Breast epithelium (tissue), 4 donors: ENCODE measurements at regions not wholly inside any gene's neighbourhood (a gene's known extent, or its start where the extent isn't known, plus 50 kb on each side); places are given as distances from the start of the nearest gene placed in this dataset.

Experiments used
- DNase-seq, 2 donors: peaks; one replicate each; pipeline ENCODE4 v3.0.0-alpha.2; 2019; ENCODE audit warnings: low spot score in 2 of 2
- H3K27ac ChIP-seq, 2 donors: fragments of 200-600 bp; sonication (generic) in 1 of 2; one replicate each; pipeline ENCODE4 v1.5.1; 2016 to 2019; ENCODE audit warnings: mild to moderate bottlenecking in 1 of 2
- H3K27me3 ChIP-seq, 2 donors: fragments of 200-600 bp; sonication (generic) in 1 of 2; one replicate each; pipeline versions ENCODE4 v1.5.1 to v1.6.0; 2017 to 2019; ENCODE audit warnings: control low read depth in 1 of 2, mild to moderate bottlenecking in 1 of 2
- H3K36me3 ChIP-seq: fragments of 200-600 bp; one replicate; pipeline ENCODE4 v1.5.1; 2019
- H3K4me1 ChIP-seq, 2 donors: fragments of 200-600 bp; sonication (generic); one replicate each; pipeline ENCODE4 v1.5.1; 2016 to 2019; ENCODE audit warnings: control low read depth in 1 of 2
- H3K4me3 ChIP-seq, 3 donors: fragments of 200-600 bp; sonication (generic); 1 replicate in 2 of 3; 2 replicates in 1 of 3; pipeline ENCODE4 v1.5.1; 2016 to 2019; ENCODE audit warnings: mild to moderate bottlenecking in 3 of 3, moderate library complexity in 2 of 3
- H3K9me3 ChIP-seq, 2 donors: fragments of 200-600 bp; sonication (generic) in 1 of 2; one replicate each; pipeline ENCODE4 v1.5.1; 2016 to 2019; ENCODE audit warnings: control low read depth in 1 of 2
- POLR2A ChIP-seq: fragments of 450-650 bp; IDR thresholded peaks from one replicate; pipeline ENCODE4 v1.6.1; 2016; ENCODE audit warnings: antibody characterized with exemption, mild to moderate bottlenecking, moderate library complexity
- POLR2AphosphoS5 ChIP-seq, 3 donors: sonication (generic); formaldehyde crosslinking; IDR thresholded peaks; one replicate each; pipeline ENCODE4 v1.6.1; 2017; ENCODE audit warnings: antibody characterized with exemption in 3 of 3
- intact Hi-C: fragments of 100-400 bp; cut with DNase I; formaldehyde crosslinking; loops from one replicate; pipeline ENCODE4 v1.15.1; 2023; ENCODE audit warnings: low total_unique reads
- TF ChIP-seq, protein P1 (sequence below), 3 donors: fragments of 450-650 bp; IDR thresholded peaks; one replicate each; pipeline ENCODE4 v1.5.1; 2016 to 2017; ENCODE audit warnings: antibody characterized with exemption in 3 of 3, mild to moderate bottlenecking in 3 of 3, moderate library complexity in 3 of 3

DNA sequence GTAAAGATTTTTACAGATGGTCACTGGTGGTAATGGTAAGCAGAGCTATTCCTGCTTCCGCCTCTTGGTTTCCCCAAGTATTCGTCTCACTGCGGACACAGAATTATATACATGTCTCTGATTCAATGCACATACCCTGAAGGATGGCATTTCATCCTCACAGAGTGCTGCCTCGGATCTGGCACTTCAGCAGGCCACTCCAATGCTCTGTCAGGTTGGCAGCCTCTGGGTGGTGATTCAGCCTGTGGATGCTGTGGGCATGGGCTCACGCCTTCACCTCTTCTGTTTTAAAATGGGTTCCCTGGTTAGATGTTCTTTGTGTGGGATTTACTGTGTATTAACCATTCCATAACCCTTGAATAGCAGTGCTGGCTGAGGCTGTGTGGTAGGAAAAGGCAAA, 182.6 kb upstream of the ZNF608 start:
- no peak for DNase-seq
- Histone ChIP-seq H3K36me3 (no peaks in the 10 kb centered on the region), H3K4me1 (no peaks in the 10 kb centered on the region), H3K27me3 (no peaks in the 10 kb centered on the region), H3K4me3 (no peak overlapping the region), H3K9me3 (no peaks in the 10 kb centered on the region), H3K27ac (no peak overlapping the region)
- intact Hi-C loops = loop anchor here (2.0 kb wide), 1 partner anchor 60 kb away; no protein-coding TSS in a partner anchor
- TF ChIP-seq, protein P1, sequence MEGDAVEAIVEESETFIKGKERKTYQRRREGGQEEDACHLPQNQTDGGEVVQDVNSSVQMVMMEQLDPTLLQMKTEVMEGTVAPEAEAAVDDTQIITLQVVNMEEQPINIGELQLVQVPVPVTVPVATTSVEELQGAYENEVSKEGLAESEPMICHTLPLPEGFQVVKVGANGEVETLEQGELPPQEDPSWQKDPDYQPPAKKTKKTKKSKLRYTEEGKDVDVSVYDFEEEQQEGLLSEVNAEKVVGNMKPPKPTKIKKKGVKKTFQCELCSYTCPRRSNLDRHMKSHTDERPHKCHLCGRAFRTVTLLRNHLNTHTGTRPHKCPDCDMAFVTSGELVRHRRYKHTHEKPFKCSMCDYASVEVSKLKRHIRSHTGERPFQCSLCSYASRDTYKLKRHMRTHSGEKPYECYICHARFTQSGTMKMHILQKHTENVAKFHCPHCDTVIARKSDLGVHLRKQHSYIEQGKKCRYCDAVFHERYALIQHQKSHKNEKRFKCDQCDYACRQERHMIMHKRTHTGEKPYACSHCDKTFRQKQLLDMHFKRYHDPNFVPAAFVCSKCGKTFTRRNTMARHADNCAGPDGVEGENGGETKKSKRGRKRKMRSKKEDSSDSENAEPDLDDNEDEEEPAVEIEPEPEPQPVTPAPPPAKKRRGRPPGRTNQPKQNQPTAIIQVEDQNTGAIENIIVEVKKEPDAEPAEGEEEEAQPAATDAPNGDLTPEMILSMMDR (IDR thresholded peaks at IDR 0.05) = no peak
- TF ChIP-seq POLR2A = no peak
- TF ChIP-seq POLR2AphosphoS5 (IDR thresholded peaks at IDR 0.05) = no peak

DNA sequence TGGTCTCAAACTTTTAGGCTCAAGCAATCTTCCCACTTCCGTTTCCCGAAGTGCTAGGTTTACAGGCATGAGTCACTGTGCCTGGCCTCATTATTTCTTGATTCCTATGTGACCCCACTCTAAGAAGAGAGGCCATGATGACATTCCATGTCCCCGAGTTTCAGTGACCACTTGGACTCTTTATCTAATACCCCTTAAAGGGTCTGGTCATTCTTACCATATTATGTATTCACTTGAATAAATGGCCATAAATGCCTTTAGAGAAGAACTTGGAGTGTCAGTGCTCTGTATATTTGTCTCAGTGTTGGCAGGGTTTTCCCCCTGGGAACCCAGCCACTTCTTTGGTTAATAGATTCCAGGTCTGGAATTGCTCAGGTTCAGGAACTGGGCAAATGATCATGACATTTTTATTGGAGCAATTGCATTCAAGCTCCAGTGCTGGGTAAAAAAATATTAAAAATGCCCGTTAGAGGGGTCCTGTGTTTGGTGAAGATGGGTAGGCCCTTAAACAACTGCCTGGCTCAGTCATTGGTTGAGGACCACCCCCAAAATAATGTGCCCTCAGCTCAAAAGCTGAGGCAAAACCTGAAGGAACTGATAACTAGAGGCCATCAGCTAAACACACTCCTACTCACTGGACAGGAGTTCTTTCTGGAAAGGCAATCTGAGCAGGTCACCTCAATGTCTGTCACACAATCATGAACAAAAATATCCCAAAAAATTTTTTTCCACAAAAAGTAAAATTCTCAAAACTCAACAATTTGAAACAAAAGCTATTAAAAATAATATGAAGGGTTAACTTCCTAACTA, 186.6 kb upstream of the ZNF608 start:
- TF ChIP-seq POLR2AphosphoS5 (IDR thresholded peaks at IDR 0.05) (no peak), POLR2A (no peak)
- TF ChIP-seq, protein P1 (IDR thresholded peaks at IDR 0.05) = no peak
- Histone ChIP-seq H3K36me3 (no peaks in the 10 kb centered on the region), H3K4me1 (no peaks in the 10 kb centered on the region), H3K27me3 (no peaks in the 10 kb centered on the region), H3K4me3 (no peak overlapping the region), H3K9me3 (no peaks in the 10 kb centered on the region), H3K27ac (peak overlapping the region; percentile 12 to 50)
- intact Hi-C loops = no loop called here
- DNase-seq = peak in 1 of 2 donors; percentile 61

DNA sequence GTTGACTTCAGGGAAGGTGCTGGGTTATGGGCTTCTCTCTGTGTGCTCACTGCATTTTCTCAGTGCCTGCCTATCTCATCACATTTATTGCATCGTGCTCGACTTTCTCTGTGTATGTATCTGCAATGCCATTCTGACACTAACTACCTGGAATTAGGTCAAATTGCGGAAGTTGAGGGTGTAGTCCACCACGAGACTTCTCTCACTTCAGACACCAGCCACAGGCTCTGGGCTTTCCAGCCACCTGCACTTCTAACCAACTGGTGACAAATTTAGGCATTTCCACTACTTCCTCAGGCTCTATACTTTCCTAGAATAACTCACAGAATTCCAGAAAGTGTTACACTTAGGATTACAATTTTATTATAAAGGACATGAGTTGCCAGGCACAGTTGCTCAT, 188.6 kb upstream of the ZNF608 start:
- TF ChIP-seq POLR2AphosphoS5 (IDR thresholded peaks at IDR 0.05) (no peak), POLR2A (no peak)
- TF ChIP-seq, protein P1 (IDR thresholded peaks at IDR 0.05) = no peak
- intact Hi-C loops = no loop called here
- no peak overlapping the region for H3K4me3 ChIP-seq
- no peaks in the 10 kb centered on the region for H3K9me3 ChIP-seq
- no peak for DNase-seq
- no peaks in the 10 kb centered on the region for H3K36me3 ChIP-seq
- no peaks in the 10 kb centered on the region for H3K27me3 ChIP-seq
- H3K4me1 ChIP-seq = no peaks in the 10 kb centered on the region
- no peak overlapping the region for H3K27ac ChIP-seq

DNA sequence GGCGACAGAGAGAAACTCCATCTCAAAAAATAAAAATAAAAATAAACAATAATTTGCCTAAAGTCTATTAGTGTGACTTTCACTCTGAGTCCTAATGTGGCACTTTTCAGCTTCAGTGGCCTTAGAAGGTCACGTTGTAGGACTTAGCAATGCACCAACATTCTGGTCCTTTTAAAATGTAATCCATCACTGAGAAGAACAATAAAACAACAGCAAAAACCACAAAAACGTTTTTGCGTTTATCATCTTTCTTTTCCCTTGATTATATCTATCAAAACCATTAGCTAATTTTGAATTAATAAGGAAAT, 190.1 kb upstream of the ZNF608 start:
- Histone ChIP-seq H3K27me3 (no peaks in the 10 kb centered on the region), H3K27ac (no peak overlapping the region), H3K9me3 (no peaks in the 10 kb centered on the region), H3K4me1 (no peaks in the 10 kb centered on the region), H3K4me3 (no peak overlapping the region), H3K36me3 (no peaks in the 10 kb centered on the region)
- intact Hi-C loops = no loop called here
- TF ChIP-seq POLR2AphosphoS5 (IDR thresholded peaks at IDR 0.05) (no peak), POLR2A (no peak)
- TF ChIP-seq, protein P1 (IDR thresholded peaks at IDR 0.05) = no peak
- DNase-seq = no peak

DNA sequence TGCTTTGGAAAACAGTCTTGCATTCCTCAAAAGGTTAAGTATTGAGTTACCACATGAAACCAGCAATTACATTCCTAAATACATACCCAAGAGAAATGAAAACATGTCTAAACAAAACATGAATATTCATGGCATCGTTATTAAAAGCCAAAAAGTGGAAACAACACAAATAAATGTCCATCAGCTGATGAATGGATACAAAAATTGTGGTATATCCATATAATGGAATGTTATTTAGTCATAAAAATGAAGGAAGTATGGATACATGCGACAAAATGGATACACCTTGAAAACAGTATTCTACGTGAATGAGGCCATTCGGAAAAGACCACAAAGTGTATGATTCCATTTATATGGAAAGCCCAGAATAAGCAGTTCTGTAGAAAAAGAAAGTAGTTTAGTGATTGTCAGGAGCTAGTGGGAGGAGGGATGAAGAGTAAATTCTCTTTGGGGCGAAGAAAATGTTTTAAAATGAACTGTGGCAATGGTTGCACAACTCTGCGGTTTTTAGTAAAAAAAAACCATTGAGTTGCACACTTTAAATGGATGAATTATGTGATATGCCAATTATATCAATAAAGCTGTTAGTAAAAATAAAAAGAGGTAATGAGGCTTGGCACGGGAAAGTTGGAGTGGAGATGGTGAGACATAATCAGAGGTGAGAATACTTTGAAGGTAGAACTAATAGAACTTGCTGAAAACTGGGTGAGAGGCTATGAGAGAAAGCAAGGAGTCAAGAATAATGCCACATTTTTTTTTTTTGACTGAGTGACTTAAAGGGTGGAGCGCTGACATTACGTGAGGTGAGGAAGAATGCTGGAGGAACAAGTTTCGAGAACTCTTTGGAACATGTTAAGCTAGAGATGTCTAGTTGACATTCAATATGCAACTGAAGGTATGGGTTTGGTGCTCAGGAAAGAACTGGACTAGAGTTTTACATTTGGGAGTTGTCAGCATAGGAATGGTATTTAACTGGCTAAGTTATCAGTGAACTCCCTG, 194.9 kb upstream of the ZNF608 start:
- no peaks in the 10 kb centered on the region for H3K36me3 ChIP-seq
- no peak overlapping the region for H3K4me3 ChIP-seq
- DNase-seq = no peak
- H3K27ac ChIP-seq = no peak overlapping the region
- H3K4me1 ChIP-seq = no peaks in the 10 kb centered on the region
- no peaks in the 10 kb centered on the region for H3K27me3 ChIP-seq
- intact Hi-C loops = no loop called here
- TF ChIP-seq POLR2A = no peak
- no peak for TF ChIP-seq POLR2AphosphoS5 (IDR thresholded peaks at IDR 0.05)
- TF ChIP-seq, protein P1 (IDR thresholded peaks at IDR 0.05) = no peak
- H3K9me3 ChIP-seq = no peaks in the 10 kb centered on the region
